Activated T-cell treated with anti-CD3 and anti-CD28 coated beads for 24 hours (primary cell): ENCODE measurements at regions not wholly inside any gene's neighbourhood (a gene's known extent, or its start where the extent isn't known, plus 50 kb on each side); places are given as distances from the start of the nearest gene placed in this dataset.
"Not testable (repeated sequence)": the region's sequence is repeated elsewhere in the genome, so short reads cannot be mapped to it uniquely, and the experiment has no call there.

Experiments used
- DNase-seq: peaks from one replicate; pipeline ENCODE4 v3.0.0-alpha.2; 2020; ENCODE audit warnings: low read depth

DNA sequence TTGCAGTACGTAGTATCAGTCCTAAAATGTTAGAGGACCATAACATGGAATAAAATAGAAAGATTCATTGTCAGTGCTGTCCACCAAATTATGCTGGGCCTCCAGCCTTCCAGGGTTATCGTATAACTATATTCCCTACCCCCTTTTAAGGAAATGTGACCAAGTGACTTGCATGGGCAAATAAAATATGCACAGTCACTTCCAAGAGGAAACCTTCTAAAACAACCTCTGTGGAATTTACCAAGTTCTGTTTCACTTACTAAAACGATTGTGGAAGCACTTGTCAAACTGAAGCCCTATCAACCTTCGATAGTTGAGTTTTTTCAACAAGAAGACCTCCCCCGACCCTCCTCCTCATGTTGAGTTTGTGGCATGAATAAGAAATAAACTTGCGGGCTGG lies 345.4 kb upstream of the C16orf82 start:
- DNase-seq = no peak

DNA sequence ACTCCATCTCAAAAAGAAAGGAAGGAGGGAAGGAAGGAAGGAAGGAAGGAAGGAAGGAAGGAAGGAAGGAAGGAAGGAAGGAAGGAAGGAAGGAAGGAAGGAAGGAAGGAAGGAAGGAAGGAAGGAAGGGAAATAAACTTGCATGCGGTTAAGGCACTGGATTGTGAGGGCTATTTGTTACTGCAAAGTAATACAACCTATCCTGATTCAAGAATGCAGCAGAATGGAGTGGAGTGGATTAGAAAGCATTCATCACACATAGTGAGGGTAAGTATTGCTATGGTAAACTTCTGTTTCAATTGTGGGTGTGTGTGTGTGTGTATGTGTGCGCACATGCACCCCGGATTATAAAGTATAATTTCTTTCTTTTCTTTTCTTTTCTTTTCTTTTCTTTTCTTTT lies 344.8 kb upstream of the C16orf82 start:
- DNase-seq = not testable (repeated sequence)

DNA sequence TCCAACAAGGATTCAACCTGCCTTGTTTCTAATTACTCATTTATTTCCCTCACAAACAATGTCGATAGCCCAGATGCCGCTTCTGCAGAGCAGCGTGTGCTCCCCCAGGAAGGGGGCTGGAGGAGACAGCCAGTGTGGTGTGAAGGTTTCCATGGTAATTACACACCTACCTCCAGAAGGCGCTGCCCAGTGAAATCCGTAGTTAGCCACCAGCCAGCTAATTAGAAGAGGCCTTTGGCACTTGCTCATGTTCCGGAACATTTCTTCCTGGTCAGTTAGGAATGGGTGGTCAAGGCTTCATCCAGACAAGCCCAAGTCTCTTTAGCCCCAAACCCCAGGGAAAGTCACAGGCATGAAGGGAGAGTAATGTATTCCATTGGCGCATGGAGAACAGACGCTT lies 342.5 kb upstream of the C16orf82 start:
- no peak for DNase-seq

DNA sequence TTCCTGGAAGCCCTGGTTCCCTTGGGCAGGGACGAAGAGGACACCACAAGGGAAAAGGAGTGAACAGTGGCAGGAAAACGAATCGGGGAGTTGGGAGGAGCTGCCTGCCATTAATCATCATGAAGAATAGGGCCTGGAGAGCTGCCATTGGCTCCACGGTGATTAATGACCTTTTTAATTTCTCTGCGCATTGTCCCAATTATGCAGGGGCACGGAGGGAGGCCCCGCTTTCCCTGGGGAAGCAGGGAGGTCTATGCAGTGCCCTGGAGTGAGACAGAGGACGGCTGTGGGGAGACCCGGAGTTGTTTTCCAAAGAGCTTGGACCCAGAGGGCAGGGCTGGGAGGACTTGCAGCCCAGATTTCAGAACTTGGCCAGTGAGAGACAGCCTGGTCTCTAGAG lies 338.9 kb upstream of the C16orf82 start:
- no peak for DNase-seq

DNA sequence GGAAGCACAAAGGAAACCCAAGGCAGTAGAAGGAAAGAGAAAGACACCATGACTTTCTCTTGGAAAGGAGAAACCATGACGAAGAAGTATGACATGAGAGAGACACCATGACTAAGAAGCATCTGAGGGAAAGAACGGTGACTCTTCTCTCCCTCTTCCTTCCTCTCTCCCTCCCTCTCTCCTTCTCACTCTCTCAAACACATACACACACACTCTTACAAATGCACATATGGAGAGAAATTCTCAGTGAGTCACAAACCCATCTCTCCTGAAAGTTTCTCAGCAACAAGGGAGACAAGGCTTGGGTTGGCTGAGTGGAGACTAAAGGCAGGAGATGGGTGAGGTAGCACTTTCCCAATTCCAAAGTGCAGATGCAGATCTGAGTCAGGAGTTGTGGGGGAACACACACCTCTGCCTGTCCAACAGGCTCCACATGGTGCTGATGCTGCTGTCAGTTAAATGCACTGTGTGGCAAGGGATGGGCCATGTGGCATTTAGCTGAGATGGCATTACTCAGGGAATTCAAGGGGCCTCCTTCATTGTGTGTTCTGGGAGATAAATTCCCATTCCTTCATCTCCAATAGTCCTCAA lies 336.7 kb upstream of the C16orf82 start:
- DNase-seq = no peak

DNA sequence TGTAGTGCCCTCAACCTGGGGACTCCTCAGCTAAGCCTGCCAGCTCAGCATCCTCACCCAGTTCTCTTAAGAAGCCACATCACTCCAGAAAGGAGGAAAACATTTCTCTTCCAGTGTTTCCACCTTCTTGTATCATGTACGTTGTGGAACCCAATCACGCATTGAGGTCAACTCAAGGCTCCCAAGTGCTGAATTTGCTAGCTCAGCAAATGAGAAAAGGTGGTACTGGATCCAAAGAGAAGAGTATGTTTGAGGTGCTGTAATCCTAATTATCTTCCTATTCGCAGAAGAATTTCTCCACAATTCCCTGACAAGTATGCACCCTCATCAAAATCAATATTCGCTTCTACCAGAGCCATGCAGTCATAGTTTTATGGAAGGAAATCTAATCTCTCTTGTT lies 335.0 kb upstream of the C16orf82 start:
- DNase-seq = no peak

DNA sequence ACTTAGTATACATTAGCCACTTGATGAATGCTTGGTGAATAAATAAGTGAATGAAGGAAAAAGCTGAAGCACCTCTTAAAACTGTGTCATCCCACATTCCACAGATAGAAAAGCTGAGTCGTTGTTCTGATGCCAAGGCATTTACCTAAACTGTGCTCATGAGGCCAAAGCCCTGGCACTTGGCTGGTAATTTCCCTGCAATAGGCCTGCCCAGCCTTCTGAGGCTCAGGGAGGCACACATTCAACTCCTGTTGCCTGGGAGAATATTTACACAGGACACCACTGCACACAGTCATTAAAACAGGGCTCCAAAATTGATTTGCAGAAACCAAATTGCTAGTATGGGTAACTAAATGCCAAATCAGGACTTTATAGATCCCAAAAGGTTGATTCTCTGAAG lies 333.0 kb upstream of the C16orf82 start:
- DNase-seq = no peak

DNA sequence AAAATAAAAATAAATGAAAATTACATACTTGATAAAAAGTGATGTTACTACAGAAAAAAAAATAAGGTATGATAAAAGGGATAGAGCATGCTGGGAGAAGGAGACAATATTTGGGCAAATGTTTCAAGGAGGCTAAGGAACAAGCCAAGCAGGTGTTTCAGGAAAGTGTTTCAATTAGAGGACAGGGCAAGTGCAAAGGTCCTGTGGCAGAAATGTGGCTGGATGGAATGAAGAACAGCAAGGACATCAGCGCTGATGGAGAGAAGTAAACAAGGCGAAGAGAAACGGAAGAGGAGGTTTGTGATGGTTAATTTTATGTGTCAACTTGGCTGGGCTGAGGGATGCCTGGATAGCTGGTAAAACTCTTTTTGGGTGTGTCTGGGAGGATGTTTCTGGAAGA lies 331.2 kb upstream of the C16orf82 start:
- DNase-seq = no peak

DNA sequence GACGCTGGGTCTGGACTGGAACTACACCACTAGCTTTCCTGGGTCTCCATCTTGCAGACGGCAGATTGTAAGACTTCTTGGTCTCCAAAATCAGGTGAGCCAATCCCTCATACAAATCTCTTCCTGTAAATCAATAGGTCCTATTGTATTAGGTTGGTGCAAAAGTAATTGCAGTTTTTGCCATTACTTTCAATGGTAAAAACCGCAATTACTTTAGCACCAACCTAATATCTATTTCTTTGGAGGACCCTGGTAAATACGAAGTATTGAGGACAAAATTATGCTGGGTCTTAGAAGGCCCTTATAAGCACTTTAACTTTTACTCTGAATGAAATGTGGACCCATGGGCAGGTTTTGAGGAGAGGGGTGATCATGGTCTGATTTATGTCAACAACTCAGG lies 330.6 kb upstream of the C16orf82 start:
- no peak for DNase-seq

DNA sequence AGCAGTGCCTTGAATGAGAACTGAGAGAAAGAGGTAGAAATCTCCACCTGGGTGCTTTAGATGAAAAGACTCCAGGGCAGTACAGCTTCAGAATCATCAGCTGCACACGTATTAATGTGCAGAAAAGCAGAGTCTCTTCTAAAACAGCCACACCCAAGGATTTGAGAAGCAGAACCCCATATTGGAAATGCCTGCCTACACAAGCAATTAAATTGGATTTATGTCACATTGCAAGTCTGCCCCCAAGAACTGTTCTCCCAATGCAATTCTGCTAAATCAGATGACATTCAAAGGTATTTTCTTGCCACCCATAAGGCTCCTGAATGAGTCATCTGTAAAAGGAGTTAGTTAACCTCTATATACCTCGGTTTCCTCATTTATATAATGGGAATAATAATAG lies 326.0 kb upstream of the C16orf82 start:
- no peak for DNase-seq

DNA sequence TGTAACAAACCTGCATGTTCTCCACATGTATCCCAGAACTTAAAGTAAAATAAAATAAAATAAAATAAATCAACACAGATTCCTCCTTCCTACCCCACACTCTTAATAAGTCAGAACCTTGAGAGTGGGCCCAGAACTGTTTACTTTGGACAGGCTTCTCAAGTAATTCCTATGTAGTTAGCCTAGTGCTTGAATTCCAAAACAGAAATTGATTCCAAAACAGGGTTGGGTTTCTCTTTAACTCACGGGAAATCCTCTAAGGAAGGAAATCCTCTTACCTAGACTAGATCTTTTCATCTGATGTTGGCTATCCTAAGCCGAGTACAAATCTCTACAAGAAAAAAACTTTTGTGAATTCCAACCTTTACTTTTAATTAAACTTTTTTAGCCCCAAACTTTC lies 324.7 kb upstream of the C16orf82 start:
- DNase-seq = no peak

DNA sequence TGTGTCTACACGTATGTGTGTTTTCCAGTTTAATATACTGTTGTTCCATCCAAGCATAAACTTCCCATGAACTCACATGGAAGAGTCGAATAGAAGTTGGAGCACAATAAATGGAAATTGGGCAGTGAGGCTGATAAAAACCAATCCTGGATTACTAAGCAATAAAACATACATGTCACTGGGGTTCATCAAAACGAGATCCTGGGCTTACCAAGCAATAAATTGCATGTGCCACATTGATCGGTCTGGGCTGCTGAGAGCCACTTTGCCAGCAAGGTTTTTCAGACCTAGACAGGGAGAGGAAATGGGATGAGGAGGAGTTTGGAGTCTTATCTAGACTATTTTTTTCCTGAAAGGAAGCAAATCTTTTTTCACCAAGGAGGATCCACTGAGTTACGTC lies 322.3 kb upstream of the C16orf82 start:
- no peak for DNase-seq

DNA sequence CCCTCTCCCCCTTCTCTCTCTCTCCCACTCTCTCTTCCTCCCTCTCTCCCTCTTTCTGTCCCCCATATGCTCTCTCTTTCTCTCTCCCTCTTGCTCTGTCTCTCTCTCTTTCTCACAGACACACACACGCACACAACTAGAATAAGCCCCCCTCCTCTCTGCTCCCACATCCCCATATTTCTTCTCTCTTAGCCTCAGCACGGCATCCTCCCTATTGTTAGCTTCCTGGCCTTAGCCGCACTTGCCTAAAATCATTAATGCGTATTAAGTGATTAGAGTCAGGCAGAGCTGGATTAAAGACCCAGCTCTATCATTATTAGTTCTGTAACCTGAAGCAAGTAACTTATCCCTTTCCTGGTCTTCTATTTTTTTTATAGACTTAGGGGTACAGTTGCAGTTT lies 319.0 kb upstream of the C16orf82 start:
- DNase-seq = no peak

DNA sequence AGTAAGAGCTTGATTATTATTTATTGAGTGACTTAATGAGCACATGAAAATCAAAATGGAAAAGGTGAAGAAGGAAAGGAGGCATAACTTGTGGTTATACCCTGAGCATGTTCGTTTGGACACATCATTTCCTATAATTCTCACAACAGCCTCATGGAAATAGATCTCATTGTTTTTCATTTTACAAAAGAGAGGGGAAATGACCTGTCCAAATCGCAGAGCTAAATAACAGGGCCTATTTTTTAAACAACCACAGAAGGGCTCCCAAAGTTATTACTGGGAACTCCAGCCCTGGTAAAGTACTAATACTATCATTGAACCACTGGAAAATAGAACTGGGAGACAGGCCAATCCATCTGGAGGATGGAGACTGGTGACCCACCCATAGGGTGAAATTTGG lies 317.7 kb upstream of the C16orf82 start:
- no peak for DNase-seq

DNA sequence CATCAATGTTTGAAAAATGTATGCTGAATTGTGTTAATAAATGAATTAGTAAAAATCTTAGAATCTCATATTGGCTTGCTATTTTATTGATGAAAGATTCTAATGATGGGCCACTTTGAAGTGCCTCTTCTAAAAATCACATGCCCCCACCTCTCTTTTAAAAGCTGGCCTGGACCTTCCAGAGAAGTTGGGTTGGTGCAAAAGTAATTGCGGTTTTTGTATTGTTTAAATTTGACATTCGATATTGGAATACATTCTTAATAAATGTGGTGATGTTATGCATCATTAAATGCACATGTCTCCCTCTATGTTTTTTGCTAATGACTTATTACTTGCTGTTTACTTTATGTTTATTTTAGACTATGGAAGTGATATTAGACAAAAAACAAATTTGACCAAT lies 314.6 kb upstream of the C16orf82 start:
- no peak for DNase-seq

DNA sequence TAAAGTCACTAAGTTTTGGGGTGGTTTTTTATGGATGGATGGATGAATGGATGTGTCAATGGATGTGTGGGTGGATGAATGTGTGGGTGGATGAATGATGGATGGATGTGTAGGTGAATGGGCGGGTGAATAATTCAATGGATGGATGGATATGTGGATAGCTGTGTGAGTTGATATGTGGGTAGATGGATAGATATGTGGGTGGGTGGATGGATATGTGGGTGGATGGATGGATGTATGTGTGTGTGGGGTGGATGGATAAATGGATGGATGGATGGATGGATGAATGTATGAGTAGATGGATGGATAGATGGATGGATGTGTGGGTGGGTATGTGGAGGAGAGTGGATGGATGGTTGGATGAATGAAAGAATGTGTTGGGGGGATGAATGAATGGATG lies 310.1 kb upstream of the C16orf82 start:
- no peak for DNase-seq

DNA sequence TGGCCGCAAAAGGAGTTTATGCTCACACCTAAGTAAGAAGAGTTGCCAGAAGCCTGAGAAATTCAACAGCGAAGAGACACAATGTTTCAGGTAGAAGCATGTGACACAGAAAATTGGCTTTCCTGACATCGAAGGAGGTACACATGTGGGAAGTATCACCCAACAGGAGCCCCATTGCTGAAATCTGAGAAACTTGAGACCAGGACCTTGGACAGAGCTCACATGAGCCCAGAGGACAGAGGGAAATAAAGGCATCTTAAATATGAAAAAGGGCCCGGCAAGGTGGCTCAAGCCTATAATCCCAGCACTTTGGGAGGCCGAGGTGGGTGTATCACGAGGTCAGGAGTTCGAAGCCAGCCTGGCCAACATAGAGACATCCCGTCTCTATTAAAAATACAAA lies 304.1 kb upstream of the C16orf82 start:
- no peak for DNase-seq

DNA sequence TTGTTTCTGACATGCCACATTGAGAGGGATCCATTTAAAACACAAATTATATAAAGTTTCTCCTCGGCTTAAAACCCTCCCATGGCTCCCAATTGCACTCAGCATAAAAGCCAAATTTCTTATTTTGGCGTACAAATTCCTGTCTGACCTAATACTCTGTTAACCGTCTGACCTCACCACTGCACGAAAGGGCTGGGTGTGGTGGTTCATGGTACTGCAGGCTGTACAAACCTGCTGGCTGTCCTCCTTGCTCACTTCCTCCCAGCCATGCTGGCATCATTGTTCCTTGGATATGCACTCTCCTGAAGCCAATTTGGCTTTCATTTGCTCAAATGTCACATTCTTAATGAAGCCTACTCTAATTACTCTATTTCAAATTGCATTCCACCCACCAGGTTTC lies 301.6 kb upstream of the C16orf82 start:
- DNase-seq = no peak

DNA sequence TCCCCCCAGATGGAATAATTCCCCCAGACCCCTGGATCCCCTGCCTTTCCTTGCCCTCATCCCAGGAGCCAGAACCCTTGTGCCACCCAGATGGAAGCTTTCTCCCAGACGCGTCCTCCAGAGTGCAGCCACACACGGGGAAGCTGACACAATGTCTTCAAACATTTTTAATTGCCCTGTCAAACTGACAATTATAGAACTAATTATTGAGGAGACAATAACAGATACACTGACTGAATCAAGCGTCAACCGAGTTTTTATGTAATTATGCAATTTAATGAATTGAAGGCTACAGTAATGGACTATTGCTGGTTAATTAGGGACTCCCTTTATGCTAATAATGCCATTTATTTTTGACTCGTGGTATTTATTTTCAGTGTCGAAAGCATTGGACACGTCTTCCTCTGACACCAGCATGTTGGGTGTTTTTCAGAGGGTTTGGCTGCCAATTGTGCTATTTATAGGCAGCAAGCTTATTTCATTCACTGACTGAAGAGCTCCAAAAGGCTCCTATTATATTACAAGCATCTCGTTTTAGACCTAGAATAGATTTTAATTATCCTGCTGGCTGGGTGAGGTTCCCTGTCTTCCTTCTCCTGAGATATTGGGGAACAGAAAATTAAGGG lies 298.2 kb upstream of the C16orf82 start:
- no peak for DNase-seq

DNA sequence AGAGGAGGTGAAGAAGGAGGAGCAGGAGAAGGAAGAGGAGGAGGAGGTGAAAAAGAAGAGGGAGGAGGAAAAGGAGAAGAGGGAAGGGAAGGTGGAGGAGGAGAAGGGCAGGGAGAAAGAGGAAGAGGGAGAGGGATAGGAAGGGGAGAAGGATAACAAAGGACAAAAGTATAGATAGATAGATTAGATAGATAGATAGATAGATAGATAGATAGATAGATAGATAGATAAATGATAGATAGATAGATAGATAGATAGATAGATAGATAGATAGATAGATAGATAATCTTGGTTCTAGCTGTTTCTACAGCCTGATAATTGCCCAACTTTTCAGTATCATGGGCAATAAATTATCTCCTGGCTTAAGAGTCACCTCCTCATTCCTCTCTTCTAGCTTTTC lies 296.2 kb upstream of the C16orf82 start:
- no peak for DNase-seq

DNA sequence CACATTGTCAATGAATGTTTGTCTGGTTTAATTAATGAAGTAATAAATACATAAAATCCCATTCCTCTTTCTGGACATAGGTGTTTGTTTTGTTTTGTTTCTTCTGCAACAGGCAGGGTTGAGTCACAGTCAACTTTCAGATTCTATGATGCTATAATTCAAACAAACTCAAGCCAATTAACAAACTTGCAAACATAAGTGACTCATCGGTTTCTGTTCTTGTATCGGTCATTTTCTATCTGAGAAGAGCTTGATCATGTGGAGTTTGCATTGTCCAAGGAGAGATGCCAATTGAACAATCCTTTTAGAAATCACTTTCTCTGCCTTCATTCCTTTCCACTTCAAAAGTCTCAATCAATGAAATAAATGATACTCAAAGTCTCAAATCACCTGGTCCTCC lies 294.2 kb upstream of the C16orf82 start:
- no peak for DNase-seq

DNA sequence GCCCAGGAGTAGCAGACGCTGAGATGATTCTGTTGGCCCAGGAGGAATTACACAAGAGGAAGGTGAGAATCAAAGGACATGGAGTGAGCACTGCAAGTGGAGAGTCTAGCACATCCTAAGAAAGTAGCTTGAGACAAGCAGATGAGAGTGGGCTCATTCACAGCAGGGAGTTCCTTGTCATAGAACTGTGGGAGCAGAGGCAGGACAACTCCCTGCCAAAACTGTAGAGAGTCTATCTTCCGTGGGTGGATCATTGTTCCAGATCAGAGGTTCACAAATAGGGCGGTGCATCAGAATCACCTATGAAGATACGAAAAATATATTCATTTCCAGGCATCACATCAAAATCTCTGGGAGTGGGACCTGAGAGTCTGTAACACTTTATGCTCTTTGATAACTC lies 288.9 kb upstream of the C16orf82 start:
- no peak for DNase-seq

DNA sequence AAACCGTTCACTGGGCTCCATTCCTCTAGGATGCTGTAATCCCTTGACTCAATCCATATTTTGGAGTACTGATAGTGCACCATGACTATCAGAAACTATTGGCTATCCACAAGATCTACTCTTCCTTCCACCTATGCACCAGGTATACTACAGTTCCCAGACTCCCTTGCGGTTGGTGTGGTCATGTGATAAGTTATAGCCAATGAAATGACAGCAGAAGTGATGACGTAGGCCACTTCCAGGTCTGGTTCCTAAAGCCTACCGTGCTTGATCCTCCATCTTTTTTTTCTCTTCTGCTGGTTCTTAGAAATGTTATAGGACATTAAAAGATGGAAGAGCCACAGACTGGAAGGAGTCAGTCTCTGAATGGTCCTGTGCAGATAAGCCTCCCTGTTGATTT lies 278.8 kb upstream of the C16orf82 start:
- DNase-seq = no peak

DNA sequence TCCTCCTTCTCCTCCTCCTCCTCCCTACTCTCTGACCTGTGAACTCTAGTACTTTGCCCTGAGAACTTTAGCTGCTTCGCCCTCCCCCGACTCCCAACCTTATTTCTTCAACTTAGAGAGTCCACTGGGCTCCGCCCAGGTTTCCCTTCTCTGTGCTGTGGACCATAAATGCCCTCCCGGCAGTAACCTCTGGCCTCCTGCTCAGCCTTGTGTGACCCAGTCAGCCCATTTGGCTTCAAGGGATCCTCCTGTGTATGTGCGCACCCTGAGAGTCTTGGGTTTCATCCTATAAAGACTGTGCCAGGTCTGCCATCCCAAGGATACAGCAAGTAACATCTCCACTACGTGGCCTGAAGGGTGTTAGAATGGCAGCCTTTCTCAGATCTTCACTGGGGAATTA lies 275.6 kb upstream of the C16orf82 start:
- DNase-seq = no peak

DNA sequence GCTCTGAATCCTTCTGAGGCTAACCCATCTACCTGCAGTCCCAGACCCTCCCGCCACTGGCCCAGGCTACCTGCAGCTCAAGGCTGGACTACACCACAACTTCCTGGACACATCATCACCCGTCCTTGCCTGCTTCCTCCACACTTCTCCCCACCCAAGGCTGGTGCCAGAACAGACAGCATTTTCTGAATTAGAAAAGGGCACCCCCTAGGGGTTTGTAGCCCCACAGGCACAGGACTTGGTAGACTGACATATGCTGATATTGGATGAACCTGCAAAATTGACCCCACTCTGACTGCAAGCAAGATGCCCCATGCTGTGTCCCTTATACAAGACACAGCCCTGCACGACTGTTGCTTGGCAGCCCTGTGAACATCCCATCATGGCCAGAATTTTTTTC lies 271.5 kb upstream of the C16orf82 start:
- DNase-seq = peak; percentile 1
